Gastrocnemius medialis (tissue), 4 donors: ENCODE measurements at regions not wholly inside any gene's neighbourhood (a gene's known extent, or its start where the extent isn't known, plus 50 kb on each side); places are given as distances from the start of the nearest gene placed in this dataset.

Source experiments
- POLR2A ChIP-seq, 2 donors: fragments of 450-650 bp; IDR thresholded peaks; one replicate each; pipeline ENCODE4 v1.6.1; 2017; ENCODE audit warnings: antibody characterized with exemption in 2 of 2, mild to moderate bottlenecking in 2 of 2, moderate library complexity in 2 of 2
- TF ChIP-seq, protein P1 (sequence below), 5 experiments: fragments of 450-650 bp in 3 of 5; fragments of 200-600 bp in 2 of 5; sonication (generic) in 2 of 5; IDR thresholded peaks in 4 of 5; conservative IDR thresholded peaks in 1 of 5; 1 replicate in 4 of 5; 2 replicates in 1 of 5; pipeline ENCODE4 v1.5.1; 2016 to 2019; ENCODE audit warnings: antibody characterized with exemption in 5 of 5, mild to moderate bottlenecking in 3 of 5, moderate library complexity in 3 of 5

DNA sequence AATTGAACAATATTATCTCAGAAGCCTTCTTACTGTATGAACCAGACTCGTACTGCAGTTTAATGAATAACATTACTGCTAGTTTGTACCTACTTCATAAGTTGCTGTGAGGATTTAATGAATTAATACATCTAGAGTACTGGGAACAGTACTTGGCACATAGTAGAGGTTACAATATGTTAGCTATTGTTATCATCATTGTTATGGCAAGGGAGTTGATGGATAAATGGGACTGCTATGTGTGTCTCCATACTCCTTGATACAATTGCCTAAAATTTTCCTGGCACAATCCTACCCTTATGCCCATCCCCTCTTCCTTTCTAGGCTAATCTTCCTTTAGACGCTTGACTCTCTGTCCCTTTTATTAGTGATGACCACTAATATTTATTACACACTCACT lies 473.6 kb downstream of the MCTP2 start:
- TF ChIP-seq, protein P1, sequence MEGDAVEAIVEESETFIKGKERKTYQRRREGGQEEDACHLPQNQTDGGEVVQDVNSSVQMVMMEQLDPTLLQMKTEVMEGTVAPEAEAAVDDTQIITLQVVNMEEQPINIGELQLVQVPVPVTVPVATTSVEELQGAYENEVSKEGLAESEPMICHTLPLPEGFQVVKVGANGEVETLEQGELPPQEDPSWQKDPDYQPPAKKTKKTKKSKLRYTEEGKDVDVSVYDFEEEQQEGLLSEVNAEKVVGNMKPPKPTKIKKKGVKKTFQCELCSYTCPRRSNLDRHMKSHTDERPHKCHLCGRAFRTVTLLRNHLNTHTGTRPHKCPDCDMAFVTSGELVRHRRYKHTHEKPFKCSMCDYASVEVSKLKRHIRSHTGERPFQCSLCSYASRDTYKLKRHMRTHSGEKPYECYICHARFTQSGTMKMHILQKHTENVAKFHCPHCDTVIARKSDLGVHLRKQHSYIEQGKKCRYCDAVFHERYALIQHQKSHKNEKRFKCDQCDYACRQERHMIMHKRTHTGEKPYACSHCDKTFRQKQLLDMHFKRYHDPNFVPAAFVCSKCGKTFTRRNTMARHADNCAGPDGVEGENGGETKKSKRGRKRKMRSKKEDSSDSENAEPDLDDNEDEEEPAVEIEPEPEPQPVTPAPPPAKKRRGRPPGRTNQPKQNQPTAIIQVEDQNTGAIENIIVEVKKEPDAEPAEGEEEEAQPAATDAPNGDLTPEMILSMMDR (IDR thresholded peaks at IDR 0.05 in 4 of 5, conservative IDR thresholded peaks at IDR 0.05 in 1 of 5), result no peak
- TF ChIP-seq POLR2A (IDR thresholded peaks at IDR 0.05), result no peak
